Activated T-helper 1 cell treated with anti-CD3 and anti-CD28 coated beads, Interleukin-2, amount 50 U/mL, for 16 hours (primary cell): ENCODE measurements at regions not wholly inside any gene's neighbourhood (a gene's known extent, or its start where the extent isn't known, plus 50 kb on each side); places are given as distances from the start of the nearest gene placed in this dataset.

Experiments used
- DNase-seq, 2 donors: peaks; one replicate each; pipeline ENCODE4 v3.0.0-alpha.2; 2020; ENCODE audit warnings: low read depth in 1 of 2, low spot score in 1 of 2

DNA sequence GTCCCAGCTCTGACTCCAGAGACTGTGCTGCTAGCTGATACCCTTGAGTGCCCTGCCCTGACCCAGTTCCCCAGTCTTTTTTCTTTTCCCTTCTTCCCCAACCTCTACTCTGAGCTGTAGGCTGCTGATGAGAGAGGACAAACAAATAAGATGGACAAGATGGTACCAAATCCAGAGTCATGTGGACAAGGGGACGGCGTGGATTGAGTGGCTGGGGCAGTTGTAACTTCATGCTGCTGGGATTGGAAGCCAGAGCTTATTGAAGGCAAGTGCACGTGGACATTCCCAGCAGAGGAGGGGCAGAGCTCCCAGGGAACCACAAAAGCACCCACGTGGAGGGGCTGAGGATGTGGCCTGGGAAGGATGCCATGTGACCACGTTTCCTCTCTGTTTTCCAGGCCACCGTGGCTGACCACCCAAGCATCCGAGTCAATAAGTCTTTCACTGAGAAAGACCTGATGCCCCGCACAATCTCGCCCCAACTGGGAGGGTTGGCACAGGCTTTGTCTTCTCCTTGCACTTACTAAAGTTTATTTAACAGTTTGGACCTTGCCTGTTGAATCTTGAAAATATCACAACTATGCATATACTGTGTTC lies 323.3 kb upstream of the ZNF507 start:
- no peak for DNase-seq

DNA sequence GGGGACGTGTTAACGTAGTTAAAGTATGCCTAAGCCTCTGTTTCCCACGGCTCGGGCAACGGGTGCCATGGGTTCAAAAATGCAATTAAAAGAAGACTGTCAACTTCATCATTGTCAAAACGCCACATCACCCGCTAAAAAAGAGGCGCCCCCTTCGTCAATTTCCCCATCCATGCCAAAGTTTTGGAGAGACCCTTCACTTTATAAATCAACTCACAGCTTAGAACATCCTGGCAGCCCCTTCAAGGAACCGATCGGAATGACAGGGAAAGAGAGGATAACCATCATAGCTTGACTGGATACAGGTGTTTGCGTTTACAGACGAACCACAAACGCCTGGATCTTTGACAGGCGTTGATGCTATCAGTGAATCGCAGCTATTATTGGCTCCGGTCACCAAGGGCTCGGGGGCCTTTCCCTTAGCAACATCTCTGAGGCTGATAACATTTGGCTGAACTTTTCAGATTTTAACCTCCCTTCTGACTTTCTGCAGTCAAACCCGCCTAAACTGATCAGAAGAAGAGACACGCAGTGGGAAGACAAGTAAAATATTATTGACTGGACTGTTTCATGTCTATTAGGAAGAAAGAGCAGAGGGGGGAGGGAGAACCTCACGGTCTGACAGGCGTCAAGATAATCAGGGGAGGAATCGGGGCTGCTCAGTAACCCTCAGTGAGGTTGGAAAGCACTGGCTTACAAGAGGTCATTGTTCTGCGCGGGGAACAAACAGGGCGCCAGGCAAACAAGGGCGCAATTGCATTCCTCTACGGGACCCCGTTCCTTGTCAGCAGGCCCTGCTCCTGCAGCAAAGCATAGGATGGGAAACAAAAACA lies 322.5 kb upstream of the ZNF507 start:
- DNase-seq, result no peak

GRCh38 chr19:32023564-32023832 lies 321.9 kb upstream of the ZNF507 start:
- no peak for DNase-seq

DNA sequence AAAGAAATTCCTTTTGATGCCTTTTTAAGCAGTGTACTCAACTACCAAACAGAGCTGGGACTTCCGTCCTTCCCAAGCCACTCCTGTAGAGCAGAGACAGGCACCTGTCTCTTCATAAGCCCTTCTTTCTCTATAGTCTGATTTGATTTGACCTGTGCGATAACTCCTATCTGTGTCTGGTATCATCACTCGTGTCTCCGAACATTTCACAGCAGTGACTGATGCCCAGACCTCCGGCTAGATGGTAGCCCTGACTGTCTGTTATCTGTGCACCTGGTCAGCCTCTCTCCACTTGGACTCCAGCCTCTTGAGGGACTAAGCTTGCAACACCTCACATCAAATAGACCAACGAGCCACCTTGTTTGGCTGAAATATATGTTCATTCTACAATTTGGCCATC lies 316.2 kb upstream of the ZNF507 start:
- DNase-seq, result no peak

GRCh38 chr19:32032561-32032960 lies 312.8 kb upstream of the ZNF507 start:
- no peak for DNase-seq

DNA sequence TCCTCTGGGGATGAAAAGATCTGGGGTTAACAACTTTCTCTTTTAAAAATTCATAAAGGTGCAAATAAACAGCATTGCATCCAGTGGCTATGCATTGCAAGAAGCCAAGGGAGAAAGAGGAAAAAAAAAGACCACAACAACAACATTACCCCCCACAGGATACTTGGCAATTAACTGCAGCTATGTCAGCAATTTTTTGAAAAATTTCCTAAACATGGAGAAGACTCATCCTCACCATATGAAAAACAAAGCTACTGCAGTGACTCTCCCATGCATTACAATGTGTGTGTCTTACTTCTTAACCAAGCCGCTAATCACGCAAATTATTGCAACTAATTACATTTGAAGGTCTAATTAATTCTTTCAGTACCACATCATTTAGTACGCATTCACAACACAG lies 309.8 kb upstream of the ZNF507 start:
- DNase-seq, result no peak

GRCh38 chr19:32038021-32038920 lies 307.1 kb upstream of the ZNF507 start:
- no peak for DNase-seq

GRCh38 chr19:32038961-32039360 lies 306.4 kb upstream of the ZNF507 start:
- no peak for DNase-seq

DNA sequence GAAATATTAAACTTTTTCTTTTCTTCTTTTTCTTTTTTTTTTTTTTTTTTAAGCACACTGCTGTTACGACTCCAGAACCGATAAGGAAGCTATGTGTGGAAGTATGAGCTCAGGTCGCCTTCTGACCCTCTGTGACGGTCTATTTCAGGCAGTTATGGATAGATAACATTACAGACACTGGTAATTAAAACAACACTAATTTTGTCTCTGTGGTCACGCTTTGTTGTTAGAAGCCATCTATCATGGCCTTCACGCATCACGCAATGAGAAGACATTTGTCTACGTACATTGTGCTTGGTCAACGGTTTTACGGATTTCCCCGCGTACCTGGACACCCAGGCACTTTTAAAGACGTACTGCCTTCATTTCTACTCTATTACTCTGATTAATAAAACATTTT lies 306.0 kb upstream of the ZNF507 start:
- no peak for DNase-seq

DNA sequence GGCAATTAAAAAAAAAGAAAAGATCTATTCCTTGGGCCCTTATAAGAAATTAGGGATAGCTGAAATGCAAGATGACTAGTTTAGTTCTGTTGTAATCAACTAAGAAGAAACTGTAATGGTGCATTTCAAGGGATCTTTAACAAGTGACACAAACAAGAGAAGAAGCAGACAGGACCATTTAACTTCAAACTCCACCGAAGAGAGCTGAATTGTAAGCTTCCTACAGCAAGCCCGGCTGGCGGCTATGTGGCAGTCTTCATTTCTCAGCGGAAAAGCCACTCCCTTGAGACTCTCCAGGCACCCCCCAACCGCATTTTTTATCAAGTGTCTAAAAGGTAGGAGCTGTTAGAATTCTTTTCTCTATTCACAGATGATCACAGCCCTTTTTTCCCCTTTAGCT lies 305.2 kb upstream of the ZNF507 start:
- DNase-seq, result no peak

DNA sequence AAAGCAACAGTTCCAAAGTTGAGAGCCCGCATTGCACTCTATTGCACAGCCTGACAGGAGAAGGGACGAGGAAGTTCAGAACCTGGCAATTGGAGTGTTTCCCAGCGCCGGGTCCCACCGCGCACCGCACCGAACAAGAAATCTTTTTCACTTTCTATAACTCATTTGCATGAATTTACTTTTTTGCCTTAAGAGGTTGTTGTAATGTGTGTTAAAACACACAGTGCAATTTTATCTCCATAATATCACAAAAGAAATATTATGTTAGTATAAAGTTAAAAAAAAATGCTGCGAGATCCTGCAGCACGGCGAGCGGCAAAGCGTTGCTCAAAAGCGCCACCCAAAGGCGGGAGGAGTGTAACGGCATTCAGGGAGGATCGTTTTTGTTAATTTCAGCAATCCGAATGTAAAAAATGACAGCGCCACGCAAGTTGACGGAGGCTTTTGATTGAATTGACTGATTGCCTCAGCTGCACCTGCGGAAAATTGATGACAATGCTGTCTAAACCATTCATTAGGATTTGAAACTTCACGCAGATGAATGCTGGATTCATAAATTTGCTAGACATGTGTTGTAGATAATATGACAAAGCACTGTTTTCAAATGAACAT lies 303.6 kb upstream of the ZNF507 start:
- no peak for DNase-seq

DNA sequence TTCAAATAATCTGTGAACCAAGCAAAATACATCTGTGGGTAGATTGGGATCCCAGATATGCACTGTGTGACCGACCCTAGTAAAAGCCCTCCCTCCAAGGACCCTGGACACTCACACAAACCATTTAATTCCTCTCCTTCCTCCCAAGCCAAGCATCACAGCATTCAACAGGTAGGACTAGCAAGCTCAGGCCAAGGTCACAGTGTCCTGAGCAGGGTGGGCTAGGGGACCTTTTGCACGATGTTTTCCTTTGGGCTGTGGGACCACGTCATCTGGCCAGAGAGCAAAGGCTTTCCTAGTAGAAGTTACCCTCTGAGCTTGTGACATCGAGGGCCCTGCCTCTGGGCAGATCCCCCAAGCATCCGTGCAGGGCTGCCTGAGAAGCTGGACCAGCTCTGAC lies 297.6 kb upstream of the ZNF507 start:
- DNase-seq, result no peak

GRCh38 chr19:32053376-32053775 lies 292.0 kb upstream of the ZNF507 start:
- no peak for DNase-seq

- DNase-seq, result no peak
Observed at GRCh38 chr19:32053861-32054260, 291.5 kb upstream of the ZNF507 start.

- DNase-seq, result no peak
Observed at GRCh38 chr19:32058131-32058530, 287.3 kb upstream of the ZNF507 start.

- no peak for DNase-seq
Observed at GRCh38 chr19:32061315-32061714, 284.1 kb upstream of the ZNF507 start.

GRCh38 chr19:32063601-32064000 lies 281.8 kb upstream of the ZNF507 start:
- DNase-seq, result no peak

DNA sequence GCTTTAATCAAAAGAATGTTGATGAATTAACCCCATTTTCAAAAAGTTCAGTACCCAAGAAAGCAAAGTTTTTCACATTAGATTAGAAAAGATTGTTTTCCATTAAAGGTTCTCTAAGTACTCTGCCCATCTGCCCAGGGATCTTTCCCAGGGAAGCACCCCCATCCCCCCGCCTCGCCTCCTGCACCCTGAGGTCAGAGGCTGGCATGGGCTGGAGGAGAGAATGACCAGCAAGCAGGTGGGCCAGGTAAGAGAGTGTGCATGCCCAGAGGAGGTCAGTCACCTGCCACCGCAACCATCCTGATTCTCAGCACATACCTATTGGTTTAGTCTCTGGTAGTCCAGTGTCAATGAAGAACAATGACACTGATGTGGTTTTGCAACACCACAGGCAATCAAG lies 279.4 kb upstream of the ZNF507 start:
- DNase-seq, result no peak

DNA sequence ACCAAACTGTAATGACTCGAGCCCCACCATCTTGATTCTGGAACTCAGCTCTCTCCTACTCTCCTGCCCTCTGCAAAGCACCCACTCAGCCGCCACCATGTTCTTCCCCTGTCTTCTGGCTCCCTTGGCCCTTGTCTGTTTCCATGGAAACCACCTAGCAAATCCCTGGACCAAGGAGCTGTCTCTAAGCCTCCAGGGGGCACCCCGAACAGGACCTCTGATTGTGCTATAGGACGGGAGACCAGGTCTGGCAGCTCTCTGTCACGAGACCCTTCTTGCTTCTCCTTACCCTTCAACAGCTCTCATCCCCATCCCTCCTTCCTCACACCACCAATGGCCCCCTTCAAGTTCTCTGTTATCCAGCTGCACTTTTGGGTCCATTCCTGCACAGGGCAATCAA lies 277.7 kb upstream of the ZNF507 start:
- no peak for DNase-seq

DNA sequence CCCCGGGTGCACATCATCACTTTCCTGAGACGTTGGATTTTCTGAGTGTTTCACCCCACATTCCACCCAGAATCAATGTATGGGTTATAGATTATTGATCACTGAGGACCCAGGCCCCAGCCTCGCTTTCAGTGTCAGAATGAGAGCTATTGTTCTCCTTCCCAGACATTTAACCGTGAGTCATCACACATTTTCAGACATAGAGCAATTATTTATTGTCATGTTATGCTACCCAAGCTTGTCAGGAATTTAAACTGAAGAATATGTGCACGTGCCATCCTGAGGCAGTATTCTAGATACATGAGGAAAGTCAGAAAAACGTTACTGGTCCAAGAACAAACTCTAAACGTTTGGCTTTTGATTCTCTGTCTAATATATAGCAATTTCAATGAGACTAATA lies 276.6 kb upstream of the ZNF507 start:
- DNase-seq, result no peak

GRCh38 chr19:32070101-32070500 lies 275.3 kb upstream of the ZNF507 start:
- DNase-seq, result no peak

- no peak for DNase-seq
Observed at GRCh38 chr19:32082028-32082427, 263.4 kb upstream of the ZNF507 start.
